Endothelial cell (in vitro differentiated cells): ENCODE measurements at regions not wholly inside any gene's neighbourhood (a gene's known extent, or its start where the extent isn't known, plus 50 kb on each side); places are given as distances from the start of the nearest gene placed in this dataset.

Source experiments
- DNase-seq: peaks from one replicate; pipeline ENCODE4 v3.0.0; 2021; ENCODE audit warnings: low spot score
- H3K27ac Mint-ChIP-seq: one replicate; pipeline ENCODE4 v1.8.0; 2021; ENCODE audit warnings: mixed read lengths, inconsistent platforms; ENCODE audit not compliant: unreplicated experiment
- H3K27me3 Mint-ChIP-seq: one replicate; pipeline ENCODE4 v1.8.0; 2021; ENCODE audit warnings: mild to moderate bottlenecking, moderate library complexity, mixed read lengths, inconsistent platforms; ENCODE audit not compliant: unreplicated experiment
- H3K36me3 Mint-ChIP-seq: one replicate; pipeline ENCODE4 v1.8.0; 2021; ENCODE audit warnings: mild to moderate bottlenecking, low read depth, mixed read lengths, inconsistent platforms; ENCODE audit not compliant: unreplicated experiment
- H3K4me1 Mint-ChIP-seq: one replicate; pipeline ENCODE4 v1.8.0; 2021; ENCODE audit warnings: mild to moderate bottlenecking, mixed read lengths, inconsistent platforms; ENCODE audit not compliant: unreplicated experiment
- H3K4me3 Mint-ChIP-seq: one replicate; pipeline ENCODE4 v1.8.0; 2021; ENCODE audit warnings: mild to moderate bottlenecking, mixed read lengths, inconsistent platforms; ENCODE audit not compliant: unreplicated experiment
- H3K9me3 Mint-ChIP-seq: one replicate; pipeline ENCODE4 v1.8.0; 2021; ENCODE audit warnings: mixed read lengths, inconsistent platforms; ENCODE audit not compliant: unreplicated experiment
- TF ChIP-seq, protein P1 (sequence below): fragments of 200-600 bp; sonication (generic); IDR thresholded peaks from one replicate; pipeline ENCODE4 v1.5.0; 2021; ENCODE audit warnings: antibody characterized with exemption; ENCODE audit not compliant: unreplicated experiment

DNA sequence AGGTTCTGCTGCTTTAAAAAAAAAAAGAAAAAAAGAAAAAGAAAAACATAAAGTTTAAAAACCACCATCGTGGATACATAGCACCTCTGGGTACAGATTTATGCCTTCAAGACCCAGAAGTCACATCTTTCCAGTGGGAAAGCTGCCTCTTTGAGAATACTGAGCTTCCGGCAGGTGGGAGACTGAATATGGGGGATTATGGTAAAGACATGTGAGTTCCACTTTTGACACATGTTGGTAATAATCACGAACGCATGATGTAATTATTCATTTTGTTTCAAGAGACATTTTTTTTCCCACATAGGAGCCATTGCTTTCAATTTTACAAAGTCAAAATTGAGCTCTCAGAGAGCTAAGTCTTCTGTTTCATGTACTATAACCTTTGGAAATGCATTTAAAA, 229.7 kb upstream of the CDH5 start:
- peaks cover 6% of the 10 kb centered on the region for H3K27me3 Mint-ChIP-seq
- TF ChIP-seq, protein P1, sequence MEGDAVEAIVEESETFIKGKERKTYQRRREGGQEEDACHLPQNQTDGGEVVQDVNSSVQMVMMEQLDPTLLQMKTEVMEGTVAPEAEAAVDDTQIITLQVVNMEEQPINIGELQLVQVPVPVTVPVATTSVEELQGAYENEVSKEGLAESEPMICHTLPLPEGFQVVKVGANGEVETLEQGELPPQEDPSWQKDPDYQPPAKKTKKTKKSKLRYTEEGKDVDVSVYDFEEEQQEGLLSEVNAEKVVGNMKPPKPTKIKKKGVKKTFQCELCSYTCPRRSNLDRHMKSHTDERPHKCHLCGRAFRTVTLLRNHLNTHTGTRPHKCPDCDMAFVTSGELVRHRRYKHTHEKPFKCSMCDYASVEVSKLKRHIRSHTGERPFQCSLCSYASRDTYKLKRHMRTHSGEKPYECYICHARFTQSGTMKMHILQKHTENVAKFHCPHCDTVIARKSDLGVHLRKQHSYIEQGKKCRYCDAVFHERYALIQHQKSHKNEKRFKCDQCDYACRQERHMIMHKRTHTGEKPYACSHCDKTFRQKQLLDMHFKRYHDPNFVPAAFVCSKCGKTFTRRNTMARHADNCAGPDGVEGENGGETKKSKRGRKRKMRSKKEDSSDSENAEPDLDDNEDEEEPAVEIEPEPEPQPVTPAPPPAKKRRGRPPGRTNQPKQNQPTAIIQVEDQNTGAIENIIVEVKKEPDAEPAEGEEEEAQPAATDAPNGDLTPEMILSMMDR, result no peak
- peaks cover 27% of the 10 kb centered on the region for H3K4me1 Mint-ChIP-seq
- no peaks in the 10 kb centered on the region for H3K36me3 Mint-ChIP-seq
- H3K9me3 Mint-ChIP-seq, result no peaks in the 10 kb centered on the region
- no peak overlapping the region for H3K4me3 Mint-ChIP-seq
- no peak for DNase-seq
- no peak overlapping the region for H3K27ac Mint-ChIP-seq

DNA sequence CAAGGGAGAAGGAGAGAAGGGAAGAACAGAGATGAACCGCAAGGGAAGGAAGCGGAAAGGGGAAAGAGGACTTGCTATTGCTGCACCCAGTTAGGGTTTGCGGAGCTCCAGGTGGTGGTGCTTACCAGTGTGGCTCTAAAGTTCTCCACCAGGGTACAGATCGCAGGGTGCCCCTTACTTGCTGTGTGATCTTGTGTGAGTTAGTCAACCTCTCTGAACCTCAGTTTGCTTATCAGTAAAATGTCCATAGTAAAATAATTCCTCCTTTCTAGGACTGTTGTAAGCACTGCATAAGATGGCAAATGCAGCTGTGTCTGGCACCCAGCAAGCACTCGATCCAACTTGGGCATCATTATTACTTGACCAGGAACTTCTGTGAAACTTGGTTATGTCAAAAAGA, 230.7 kb upstream of the CDH5 start:
- no peaks in the 10 kb centered on the region for H3K36me3 Mint-ChIP-seq
- H3K27me3 Mint-ChIP-seq, result peaks cover 4% of the 10 kb centered on the region
- H3K27ac Mint-ChIP-seq, result no peak overlapping the region
- TF ChIP-seq, protein P1, result no peak
- H3K9me3 Mint-ChIP-seq, result no peaks in the 10 kb centered on the region
- H3K4me1 Mint-ChIP-seq, result peaks cover 27% of the 10 kb centered on the region
- H3K4me3 Mint-ChIP-seq, result no peak overlapping the region
- no peak for DNase-seq

DNA sequence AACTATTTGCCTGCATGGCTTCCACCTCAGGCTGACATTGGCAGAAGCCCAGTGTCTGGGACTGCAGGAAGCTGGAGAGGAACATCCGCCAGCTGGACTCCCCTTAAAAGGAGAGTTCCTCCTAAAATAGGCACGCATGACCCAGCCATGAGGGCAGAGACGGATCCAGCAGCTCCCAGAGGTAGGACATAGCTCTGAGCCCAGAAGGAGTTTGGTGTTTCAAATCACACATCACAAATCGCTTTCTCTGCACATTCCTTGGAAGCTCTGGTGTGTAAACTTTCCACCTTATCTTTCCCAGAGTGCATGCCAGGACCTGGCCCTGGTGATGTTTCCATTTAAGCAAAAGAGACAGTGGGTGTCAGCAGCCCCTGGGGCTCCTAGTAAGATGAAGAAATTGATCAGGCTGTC, 231.1 kb upstream of the CDH5 start:
- TF ChIP-seq, protein P1, result no peak
- H3K27me3 Mint-ChIP-seq, result peaks cover 4% of the 10 kb centered on the region
- H3K4me3 Mint-ChIP-seq, result no peak overlapping the region
- H3K4me1 Mint-ChIP-seq, result peaks cover 31% of the 10 kb centered on the region
- DNase-seq, result no peak
- H3K36me3 Mint-ChIP-seq, result no peaks in the 10 kb centered on the region
- H3K27ac Mint-ChIP-seq, result no peak overlapping the region
- H3K9me3 Mint-ChIP-seq, result no peaks in the 10 kb centered on the region

DNA sequence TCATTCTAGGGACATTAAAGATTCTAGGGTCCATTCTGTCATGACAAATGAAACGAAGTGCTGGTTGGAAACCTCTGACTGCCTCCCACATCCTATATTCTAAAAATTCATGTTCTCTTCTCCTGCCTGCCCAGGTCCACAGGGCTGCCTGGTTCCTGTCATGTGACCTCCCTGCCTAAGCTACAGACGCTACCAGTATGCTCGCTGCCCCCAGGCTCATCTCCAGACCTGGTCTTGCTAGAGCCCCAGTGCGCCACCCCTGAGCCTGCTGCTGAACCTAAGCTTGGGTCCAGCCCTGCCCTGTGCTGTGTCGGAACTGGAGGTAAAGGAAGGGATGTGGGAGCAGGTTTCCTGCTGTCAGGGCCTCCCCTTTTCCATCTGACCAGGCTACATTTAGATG, 231.6 kb upstream of the CDH5 start:
- peaks cover 4% of the 10 kb centered on the region for H3K27me3 Mint-ChIP-seq
- no peak overlapping the region for H3K27ac Mint-ChIP-seq
- H3K4me3 Mint-ChIP-seq, result no peak overlapping the region
- H3K9me3 Mint-ChIP-seq, result no peaks in the 10 kb centered on the region
- no peaks in the 10 kb centered on the region for H3K36me3 Mint-ChIP-seq
- H3K4me1 Mint-ChIP-seq, result peaks cover 32% of the 10 kb centered on the region
- TF ChIP-seq, protein P1, result no peak
- DNase-seq, result no peak

DNA sequence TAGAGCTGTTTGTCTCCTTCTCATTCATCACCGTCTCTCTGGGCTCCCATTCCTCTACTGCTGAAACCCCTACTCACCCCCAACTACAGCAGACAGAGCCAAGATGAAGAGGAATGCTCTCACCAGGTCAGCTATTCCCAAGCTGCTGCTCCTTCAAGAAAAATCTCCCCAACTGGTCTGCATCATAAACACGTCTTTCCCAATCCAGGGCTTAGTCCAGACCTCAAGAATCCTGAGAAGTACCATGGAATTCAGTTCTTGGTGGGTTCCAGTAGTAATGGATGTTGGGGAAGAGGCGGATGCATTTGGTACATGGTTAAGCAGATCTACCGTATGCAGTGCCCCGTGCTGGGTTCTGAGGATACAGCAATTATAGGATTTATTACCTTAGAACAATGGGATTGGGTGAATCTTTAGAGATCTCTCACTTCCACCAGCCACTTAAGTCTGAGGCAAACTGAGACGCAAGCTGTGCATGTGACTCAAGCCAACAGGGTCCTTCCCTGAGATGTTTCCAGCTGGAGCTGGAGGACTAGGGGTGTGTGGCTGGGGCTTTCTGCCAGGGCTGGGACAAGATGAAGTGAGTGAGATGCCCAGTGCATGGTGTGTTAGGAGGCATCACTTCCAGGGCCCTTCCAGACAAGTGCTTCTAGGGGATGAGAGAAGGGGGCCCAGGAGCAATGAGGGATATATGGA, 232.7 kb upstream of the CDH5 start:
- H3K27ac Mint-ChIP-seq, result no peak overlapping the region
- H3K36me3 Mint-ChIP-seq, result no peaks in the 10 kb centered on the region
- no peak for DNase-seq
- no peak overlapping the region for H3K4me3 Mint-ChIP-seq
- peaks cover 31% of the 10 kb centered on the region for H3K4me1 Mint-ChIP-seq
- peaks cover 4% of the 10 kb centered on the region for H3K27me3 Mint-ChIP-seq
- no peaks in the 10 kb centered on the region for H3K9me3 Mint-ChIP-seq
- TF ChIP-seq, protein P1, result no peak
